22Rv1 (cell line): ENCODE measurements at regions not wholly inside any gene's neighbourhood (a gene's known extent, or its start where the extent isn't known, plus 50 kb on each side); places are given as distances from the start of the nearest gene placed in this dataset.

Experiments used
- ZFX ChIP-seq: fragments of 450-650 bp; IDR thresholded peaks from 2 replicates; pipeline ENCODE4 v1.6.1; 2017; ENCODE audit warnings: antibody characterized with exemption, borderline replicate concordance
- TF ChIP-seq, protein P1 (sequence below): fragments of 450-650 bp; IDR thresholded peaks from 2 replicates; pipeline ENCODE4 v1.5.1; 2017; ENCODE audit warnings: mild to moderate bottlenecking

DNA sequence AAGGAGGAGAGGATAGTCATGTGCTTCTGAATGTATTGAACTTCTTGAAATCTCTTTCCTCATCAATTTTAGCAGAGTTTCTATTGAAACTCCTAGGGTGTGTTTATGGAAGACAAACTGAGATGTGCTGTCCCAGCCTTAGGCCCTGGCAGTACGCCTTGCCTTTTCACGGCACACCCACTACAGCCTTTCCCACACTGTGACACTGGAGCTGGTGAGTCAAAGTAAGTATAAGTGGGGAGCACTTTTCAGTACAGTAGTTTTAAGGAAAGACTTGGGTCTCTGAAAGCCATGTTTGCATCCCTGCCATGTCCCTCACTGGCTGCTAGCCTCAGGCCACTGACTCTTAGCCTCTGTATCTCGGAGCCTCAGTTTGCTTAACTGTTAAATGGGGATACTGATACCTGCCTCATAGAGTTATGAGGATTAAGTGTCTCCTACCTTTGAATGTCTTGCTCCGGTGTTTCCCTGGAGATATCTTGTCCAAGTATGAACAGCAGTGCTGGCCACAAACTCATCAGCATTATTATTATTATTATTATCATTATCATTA lies 144.7 kb upstream of the CRHR1 start:
- TF ChIP-seq, protein P1, sequence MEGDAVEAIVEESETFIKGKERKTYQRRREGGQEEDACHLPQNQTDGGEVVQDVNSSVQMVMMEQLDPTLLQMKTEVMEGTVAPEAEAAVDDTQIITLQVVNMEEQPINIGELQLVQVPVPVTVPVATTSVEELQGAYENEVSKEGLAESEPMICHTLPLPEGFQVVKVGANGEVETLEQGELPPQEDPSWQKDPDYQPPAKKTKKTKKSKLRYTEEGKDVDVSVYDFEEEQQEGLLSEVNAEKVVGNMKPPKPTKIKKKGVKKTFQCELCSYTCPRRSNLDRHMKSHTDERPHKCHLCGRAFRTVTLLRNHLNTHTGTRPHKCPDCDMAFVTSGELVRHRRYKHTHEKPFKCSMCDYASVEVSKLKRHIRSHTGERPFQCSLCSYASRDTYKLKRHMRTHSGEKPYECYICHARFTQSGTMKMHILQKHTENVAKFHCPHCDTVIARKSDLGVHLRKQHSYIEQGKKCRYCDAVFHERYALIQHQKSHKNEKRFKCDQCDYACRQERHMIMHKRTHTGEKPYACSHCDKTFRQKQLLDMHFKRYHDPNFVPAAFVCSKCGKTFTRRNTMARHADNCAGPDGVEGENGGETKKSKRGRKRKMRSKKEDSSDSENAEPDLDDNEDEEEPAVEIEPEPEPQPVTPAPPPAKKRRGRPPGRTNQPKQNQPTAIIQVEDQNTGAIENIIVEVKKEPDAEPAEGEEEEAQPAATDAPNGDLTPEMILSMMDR: no peak
- no peak for TF ChIP-seq ZFX
